SJCRH30 (cell line): ENCODE measurements at regions not wholly inside any gene's neighbourhood (a gene's known extent, or its start where the extent isn't known, plus 50 kb on each side); places are given as distances from the start of the nearest gene placed in this dataset.

Experiments
- DNase-seq, 2 experiments: peaks; one replicate each; pipeline ENCODE4 v3.0.0-alpha.2; 2015 to 2020
- H3K27ac ChIP-seq: fragments of 250-450 bp; sonication (Bioruptor Pico); 2 replicates; pipeline ENCODE4 v1.5.1; 2020; ENCODE audit warnings: mild to moderate bottlenecking, moderate library complexity
- H3K27me3 ChIP-seq: fragments of 250-450 bp; sonication (Bioruptor Pico); 2 replicates; pipeline ENCODE4 v1.5.1; 2020; ENCODE audit warnings: mild to moderate bottlenecking, moderate library complexity
- H3K36me3 ChIP-seq: fragments of 250-450 bp; sonication (Bioruptor Pico); 2 replicates; pipeline ENCODE4 v1.5.1; 2020; ENCODE audit warnings: mild to moderate bottlenecking, moderate library complexity
- H3K4me1 ChIP-seq: fragments of 250-450 bp; sonication (Bioruptor Pico); 2 replicates; pipeline ENCODE4 v1.5.1; 2020; ENCODE audit warnings: mild to moderate bottlenecking, moderate library complexity
- H3K4me3 ChIP-seq: fragments of 250-450 bp; sonication (Bioruptor Pico); 2 replicates; pipeline ENCODE4 v1.5.1; 2020; ENCODE audit warnings: mild to moderate bottlenecking, moderate library complexity
- H3K9me3 ChIP-seq: fragments of 250-450 bp; sonication (Bioruptor Pico); replicated peaks from 2 replicates; pipeline ENCODE4 v1.5.1; 2020; ENCODE audit warnings: mild to moderate bottlenecking, moderate library complexity

- Histone ChIP-seq H3K27ac (no peak overlapping the region), H3K27me3 (no peaks in the 10 kb centered on the region), H3K36me3 (no peaks in the 10 kb centered on the region), H3K9me3 (no peaks in the 10 kb centered on the region), H3K4me3 (no peak overlapping the region), H3K4me1 (no peaks in the 10 kb centered on the region)
- DNase-seq = peak in 1 of 2 experiments; percentile 39
Observed at GRCh38 chr2:7119132-7119835, 202.1 kb downstream of the RNF144A start.

DNA sequence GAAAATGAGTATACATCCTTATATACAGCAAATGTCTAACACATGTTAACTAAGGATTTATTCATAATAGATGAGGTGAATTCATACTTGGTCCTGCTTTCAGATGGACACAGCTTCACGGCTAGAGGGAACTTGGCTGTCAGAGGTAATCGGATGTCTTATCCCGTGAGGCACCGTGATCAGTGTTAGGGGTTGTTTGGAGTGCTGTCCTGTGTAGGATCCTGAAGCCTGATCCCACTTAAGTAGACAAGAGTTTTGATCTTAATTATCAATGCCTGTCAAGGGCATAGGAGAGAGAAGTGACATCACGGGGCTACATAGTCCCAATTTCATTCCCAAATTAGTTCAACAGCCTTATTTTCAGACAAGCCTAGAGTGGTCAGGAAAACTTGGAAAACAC is 204.6 kb downstream of the RNF144A start:
- H3K36me3 ChIP-seq = no peaks in the 10 kb centered on the region

DNA sequence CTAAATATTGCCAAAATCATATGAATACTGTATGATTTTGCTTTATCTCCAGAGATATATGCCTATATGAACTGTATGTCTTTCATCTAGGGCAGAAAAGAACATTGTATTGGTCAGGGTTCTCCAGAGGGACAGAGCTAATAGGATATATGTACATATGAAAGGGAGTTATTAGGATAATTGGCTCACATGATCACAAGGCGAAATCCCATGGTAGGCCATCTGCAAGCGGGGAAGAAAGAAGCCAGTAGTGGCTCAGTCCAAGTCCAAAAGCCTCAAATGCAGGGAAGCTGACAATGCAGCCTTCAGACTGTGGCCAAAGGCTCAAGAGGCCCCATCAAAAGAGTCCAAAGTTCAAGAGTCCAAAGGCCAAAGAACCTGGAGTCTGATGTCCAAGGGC is 209.9 kb downstream of the RNF144A start:
- H3K36me3 ChIP-seq = no peaks in the 10 kb centered on the region
- DNase-seq = no peak
- H3K27ac ChIP-seq = no peak overlapping the region
- no peak overlapping the region for H3K4me3 ChIP-seq
- H3K9me3 ChIP-seq = no peaks in the 10 kb centered on the region
- no peaks in the 10 kb centered on the region for H3K4me1 ChIP-seq
- no peaks in the 10 kb centered on the region for H3K27me3 ChIP-seq

More for the DNA sequence above, 204.6 kb downstream of the RNF144A start:
- Histone ChIP-seq H3K4me3 (no peak overlapping the region), H3K27ac (no peak overlapping the region), H3K9me3 (no peaks in the 10 kb centered on the region), H3K27me3 (no peaks in the 10 kb centered on the region), H3K4me1 (no peaks in the 10 kb centered on the region)
- DNase-seq = no peak

- no peaks in the 10 kb centered on the region for H3K27me3 ChIP-seq
- DNase-seq = no peak
- H3K27ac ChIP-seq = no peak overlapping the region
- H3K36me3 ChIP-seq = no peaks in the 10 kb centered on the region
- H3K4me3 ChIP-seq = no peak overlapping the region
- H3K9me3 ChIP-seq = no peaks in the 10 kb centered on the region
- H3K4me1 ChIP-seq = no peaks in the 10 kb centered on the region
Observed at GRCh38 chr2:7127687-7128086, 210.5 kb downstream of the RNF144A start.

DNA sequence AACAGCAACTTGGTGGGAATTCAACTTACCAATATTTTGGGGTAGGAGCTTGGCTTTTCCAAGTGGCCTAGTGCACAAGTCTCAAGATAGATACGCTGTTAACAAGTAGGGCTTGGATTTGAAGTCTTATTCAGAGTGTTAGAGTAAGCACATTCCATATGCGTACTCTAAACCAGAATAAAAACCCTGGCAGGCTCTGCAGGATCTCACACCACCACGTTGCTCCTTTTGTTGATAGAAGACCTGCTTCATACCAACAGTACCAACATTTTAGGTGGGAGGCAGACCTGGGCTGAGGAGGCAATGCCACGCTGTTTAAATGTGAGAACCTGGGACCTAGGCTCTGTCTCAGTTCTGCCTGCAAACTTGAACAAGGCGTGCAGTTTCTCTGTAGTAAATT is 214.0 kb downstream of the RNF144A start:
- Histone ChIP-seq H3K36me3 (no peaks in the 10 kb centered on the region), H3K27me3 (no peaks in the 10 kb centered on the region), H3K27ac (no peak overlapping the region), H3K4me1 (no peaks in the 10 kb centered on the region), H3K4me3 (no peak overlapping the region), H3K9me3 (no peaks in the 10 kb centered on the region)
- DNase-seq = no peak

DNA sequence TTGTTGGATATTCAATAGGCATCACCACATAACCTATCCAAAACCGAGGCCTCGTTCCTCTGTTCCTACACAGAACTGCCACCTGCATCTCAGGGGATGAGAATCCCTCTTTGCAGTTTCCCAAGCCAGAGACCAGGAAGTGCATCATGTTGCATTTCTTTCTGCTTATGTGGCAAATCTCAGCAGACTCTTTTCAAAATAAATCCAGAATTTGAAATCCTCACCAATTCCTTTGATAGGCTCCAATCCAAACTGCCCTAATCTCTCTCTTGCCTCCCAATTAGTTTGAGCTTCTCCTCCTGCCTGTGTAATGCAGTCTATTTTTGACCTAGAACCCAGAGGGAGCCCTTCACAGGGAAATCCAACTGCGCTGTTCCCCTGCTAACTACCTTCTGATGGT is 215.5 kb downstream of the RNF144A start:
- H3K27me3 ChIP-seq = 0 out of 2 replicates have a peak, but pooled peaks cover 4% of the 10 kb centered on the region
- H3K4me1 ChIP-seq = no peaks in the 10 kb centered on the region
- H3K9me3 ChIP-seq = no peaks in the 10 kb centered on the region
- DNase-seq = no peak
- no peaks in the 10 kb centered on the region for H3K36me3 ChIP-seq
- H3K4me3 ChIP-seq = no peak overlapping the region
- H3K27ac ChIP-seq = no peak overlapping the region

DNA sequence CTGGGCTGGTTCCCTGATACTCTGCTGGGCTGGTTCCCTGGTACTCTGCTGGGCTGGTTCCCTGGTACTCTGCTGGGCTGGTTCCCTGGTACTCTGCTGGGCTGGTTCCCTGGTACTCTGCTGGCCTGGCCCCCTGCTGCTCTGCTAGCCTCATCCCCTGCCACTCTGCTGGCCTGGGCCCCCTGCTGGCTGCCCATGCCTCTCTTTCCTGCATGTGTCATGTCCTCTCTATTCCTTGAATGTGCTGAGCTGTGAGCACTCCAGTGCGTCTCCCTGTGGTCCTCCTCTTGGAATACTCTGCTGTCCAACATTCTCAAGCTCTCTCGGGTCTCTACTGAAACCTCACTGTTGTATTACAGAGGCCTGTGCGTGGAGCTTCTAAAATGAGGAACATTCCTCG is 216.3 kb downstream of the RNF144A start:
- DNase-seq = peak in 1 of 2 experiments; percentile 10
- Histone ChIP-seq H3K4me1 (no peaks in the 10 kb centered on the region), H3K27me3 (0 out of 2 replicates have a peak, but pooled peaks cover 4% of the 10 kb centered on the region), H3K36me3 (no peaks in the 10 kb centered on the region), H3K9me3 (no peaks in the 10 kb centered on the region), H3K27ac (no peak overlapping the region), H3K4me3 (no peak overlapping the region)

GRCh38 chr2:7140306-7140705 is 223.1 kb downstream of the RNF144A start:
- Histone ChIP-seq H3K36me3 (no peaks in the 10 kb centered on the region), H3K4me1 (no peaks in the 10 kb centered on the region), H3K27ac (no peak overlapping the region), H3K9me3 (no peaks in the 10 kb centered on the region; the same call in 1 of the 2 replicates), H3K4me3 (no peak overlapping the region), H3K27me3 (0 out of 2 replicates have a peak, but pooled peaks cover 4% of the 10 kb centered on the region)
- DNase-seq = no peak

DNA sequence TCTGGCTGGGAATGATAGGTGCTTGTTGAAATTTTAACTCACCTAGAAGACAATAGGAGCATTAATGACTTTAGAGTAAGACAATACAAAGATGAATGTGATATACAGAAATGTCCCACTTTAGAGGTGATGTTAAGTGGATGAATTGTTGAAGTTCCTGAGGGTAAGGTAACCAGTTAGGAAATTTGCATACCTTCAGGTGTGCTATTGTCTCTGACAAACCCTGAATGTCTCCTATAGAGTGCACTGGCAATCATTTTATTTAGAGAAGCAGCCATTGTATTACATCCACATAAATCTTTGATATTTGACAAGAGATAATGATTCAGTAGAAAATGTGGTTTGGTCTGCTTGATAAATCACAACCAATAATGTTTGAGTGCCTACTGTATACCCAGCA is 228.5 kb downstream of the RNF144A start:
- Histone ChIP-seq H3K27ac (no peak overlapping the region), H3K4me3 (no peak overlapping the region), H3K27me3 (no peaks in the 10 kb centered on the region)

DNA sequence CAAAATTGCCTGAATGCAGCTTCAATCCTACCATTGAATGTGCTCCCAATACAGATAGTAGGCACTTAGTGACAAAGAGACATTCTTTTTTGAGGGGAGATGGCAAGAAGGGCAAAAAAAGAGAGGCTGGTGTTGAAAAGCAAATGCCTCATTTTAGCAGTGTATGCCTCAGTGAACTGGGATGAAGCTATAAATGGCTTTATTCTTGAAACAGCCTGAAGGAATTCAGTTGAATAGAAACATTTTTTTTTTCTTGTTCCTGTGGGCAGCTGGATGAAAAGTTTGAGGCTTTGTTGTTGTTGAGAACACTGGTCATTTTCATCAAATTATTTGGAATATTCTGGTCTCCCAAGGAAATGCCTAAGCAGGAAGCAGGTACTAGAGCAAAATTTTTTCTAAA is 228.9 kb downstream of the RNF144A start:
- Histone ChIP-seq H3K4me3 (no peak overlapping the region), H3K4me1 (no peaks in the 10 kb centered on the region), H3K36me3 (no peaks in the 10 kb centered on the region), H3K9me3 (no peaks in the 10 kb centered on the region; the same call in 1 of the 2 replicates), H3K27ac (no peak overlapping the region), H3K27me3 (no peaks in the 10 kb centered on the region)
- DNase-seq = no peak

More for the DNA sequence above, 228.5 kb downstream of the RNF144A start:
- Histone ChIP-seq H3K4me1 (no peaks in the 10 kb centered on the region), H3K9me3 (no peaks in the 10 kb centered on the region; the same call in 1 of the 2 replicates), H3K36me3 (no peaks in the 10 kb centered on the region)
- no peak for DNase-seq

- H3K4me3 ChIP-seq = no peak overlapping the region
- no peak overlapping the region for H3K27ac ChIP-seq
- H3K27me3 ChIP-seq = peaks cover 3% of the 10 kb centered on the region; the same call in 1 of the 2 replicates
- no peak for DNase-seq
- no peaks in the 10 kb centered on the region for H3K36me3 ChIP-seq
- H3K4me1 ChIP-seq = no peaks in the 10 kb centered on the region
- H3K9me3 ChIP-seq = peaks cover 7% of the 10 kb centered on the region; the same call in 1 of the 2 replicates
Observed at GRCh38 chr2:7154656-7155055, 237.4 kb downstream of the RNF144A start.

DNA sequence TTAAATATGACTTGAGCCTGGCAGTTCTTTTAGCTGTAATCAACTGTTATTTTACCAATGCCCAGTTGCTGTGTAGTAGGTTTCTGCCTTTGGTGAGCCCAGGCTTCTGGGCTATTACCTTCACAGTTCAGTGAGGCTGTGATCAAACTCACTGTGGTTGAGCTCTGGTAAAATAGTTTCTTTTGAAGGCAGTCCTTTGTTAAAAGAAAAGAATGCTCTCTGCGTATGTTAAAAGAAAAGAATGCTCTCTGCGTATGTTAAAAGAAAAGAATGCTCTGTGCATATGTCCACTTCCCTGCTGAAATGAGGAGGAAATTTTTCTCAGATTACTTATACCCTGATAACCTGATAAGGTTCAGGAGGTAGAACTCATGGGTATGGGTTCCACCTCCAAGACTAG is 244.3 kb downstream of the RNF144A start:
- no peak for DNase-seq
- no peaks in the 10 kb centered on the region for H3K27me3 ChIP-seq
- no peaks in the 10 kb centered on the region for H3K9me3 ChIP-seq
- no peaks in the 10 kb centered on the region for H3K4me1 ChIP-seq
- H3K36me3 ChIP-seq = no peaks in the 10 kb centered on the region
- H3K27ac ChIP-seq = no peak overlapping the region
- no peak overlapping the region for H3K4me3 ChIP-seq

- no peaks in the 10 kb centered on the region for H3K4me1 ChIP-seq
- no peak for DNase-seq
- H3K27me3 ChIP-seq = peaks cover 4% of the 10 kb centered on the region; the same call in 1 of the 2 replicates
- no peak overlapping the region for H3K27ac ChIP-seq
- H3K36me3 ChIP-seq = no peaks in the 10 kb centered on the region
- no peaks in the 10 kb centered on the region for H3K9me3 ChIP-seq
- H3K4me3 ChIP-seq = no peak overlapping the region
Observed at GRCh38 chr2:7165736-7166135, 248.5 kb downstream of the RNF144A start.

GRCh38 chr2:7167801-7168411 is 250.7 kb downstream of the RNF144A start:
- H3K27me3 ChIP-seq = peaks cover 4% of the 10 kb centered on the region; the same call in 1 of the 2 replicates
- H3K27ac ChIP-seq = no peak overlapping the region
- no peaks in the 10 kb centered on the region for H3K36me3 ChIP-seq
- H3K4me3 ChIP-seq = no peak overlapping the region
- no peak for DNase-seq
- H3K9me3 ChIP-seq = no peaks in the 10 kb centered on the region
- no peaks in the 10 kb centered on the region for H3K4me1 ChIP-seq

- H3K4me1 ChIP-seq = no peaks in the 10 kb centered on the region
- no peak overlapping the region for H3K4me3 ChIP-seq
- H3K36me3 ChIP-seq = no peaks in the 10 kb centered on the region
- no peak for DNase-seq
- no peak overlapping the region for H3K27ac ChIP-seq
- H3K9me3 ChIP-seq = no peaks in the 10 kb centered on the region
- peaks cover 4% of the 10 kb centered on the region; the same call in 1 of the 2 replicates for H3K27me3 ChIP-seq
Observed at GRCh38 chr2:7169593-7169992, 252.4 kb downstream of the RNF144A start.
